Glomerular visceral epithelial cell (primary cell): ENCODE measurements at regions not wholly inside any gene's neighbourhood (a gene's known extent, or its start where the extent isn't known, plus 50 kb on each side); places are given as distances from the start of the nearest gene placed in this dataset.

ENCODE experiments used
- DNase-seq: peaks from one replicate; pipeline ENCODE4 v3.0.0-alpha.2; 2016; ENCODE audit errors: extremely low spot score

DNA sequence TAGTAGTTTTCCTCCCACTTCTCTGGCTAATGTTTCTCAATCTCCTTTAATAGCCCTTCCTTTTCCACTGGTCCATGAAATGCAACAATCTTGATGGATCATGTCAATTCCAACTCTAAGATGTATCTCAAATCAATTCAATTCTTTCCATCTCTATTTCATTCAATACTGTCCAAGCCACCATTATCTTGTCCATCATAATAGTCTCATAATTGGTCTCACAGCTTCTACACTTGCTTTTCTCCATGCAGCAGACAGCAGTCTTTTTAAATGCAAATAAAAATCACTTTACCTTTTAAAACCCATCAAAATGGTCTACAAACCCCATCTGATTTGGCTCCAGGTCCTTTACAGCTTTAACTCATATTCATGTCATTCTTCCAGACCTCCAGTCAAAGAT is 226.6 kb downstream of the EPHA4 start:
- DNase-seq: no peak

DNA sequence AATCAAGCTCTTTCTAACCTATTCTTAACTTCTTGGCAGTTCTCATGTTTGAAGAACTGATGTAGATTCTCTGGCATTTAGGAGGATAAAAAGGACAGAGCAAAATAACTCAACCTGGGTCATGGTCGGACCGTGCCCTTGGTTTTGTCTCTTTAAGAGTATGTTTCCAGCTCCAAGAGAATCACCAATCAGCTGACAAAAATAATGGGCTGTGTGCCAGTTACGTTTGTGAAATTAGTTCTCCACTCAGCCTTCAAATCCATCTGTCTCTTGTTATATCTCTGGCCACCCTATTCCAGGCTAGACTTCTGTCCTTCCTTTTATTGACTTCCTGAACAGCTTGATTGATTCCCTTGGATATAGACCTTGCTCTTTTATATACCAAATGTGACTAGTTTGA is 225.7 kb downstream of the EPHA4 start:
- no peak for DNase-seq

DNA sequence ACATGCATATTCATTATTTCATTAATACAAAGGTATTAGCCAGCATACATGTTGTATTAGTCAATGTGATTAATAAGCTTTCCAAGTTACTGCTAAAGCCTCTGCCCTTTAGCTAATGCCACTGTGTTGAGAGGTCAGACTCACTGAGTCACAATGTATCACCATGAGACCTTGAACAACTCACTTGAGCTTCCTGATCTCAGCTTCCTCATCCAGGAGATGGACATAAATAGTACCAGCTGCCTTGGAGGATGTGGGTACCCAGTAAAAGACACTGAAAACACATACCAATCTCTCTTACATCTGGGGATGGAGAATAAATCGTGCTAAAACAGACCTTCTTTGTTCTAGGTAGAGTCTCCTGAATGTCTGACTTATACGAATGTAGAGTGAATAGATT is 224.6 kb downstream of the EPHA4 start:
- no peak for DNase-seq

- no peak for DNase-seq
Measured at GRCh38 chr2:221350616-221351015, 221.5 kb downstream of the EPHA4 start.

- DNase-seq: no peak
Measured at GRCh38 chr2:221353201-221353600, 218.9 kb downstream of the EPHA4 start.

- DNase-seq: no peak
Measured at GRCh38 chr2:221360312-221360711, 211.8 kb downstream of the EPHA4 start.

DNA sequence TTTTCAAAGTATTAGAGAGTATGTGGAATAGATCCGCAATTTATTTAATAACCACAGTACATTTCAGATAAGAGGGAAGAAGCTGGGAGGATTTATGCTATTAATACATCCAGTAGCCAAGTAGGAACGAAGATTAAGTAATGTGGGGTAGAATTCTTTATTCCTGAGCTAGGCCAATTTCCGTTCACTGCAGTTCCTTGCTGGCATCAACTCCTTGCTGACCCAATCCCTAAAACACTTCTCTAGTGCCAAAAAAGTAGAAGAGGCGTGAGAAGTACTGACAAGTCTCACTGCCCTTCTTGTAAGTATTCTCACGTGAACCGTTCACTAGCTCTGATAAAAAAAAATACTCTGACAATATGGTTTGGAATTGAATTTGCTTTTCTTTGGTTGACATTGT is 211.4 kb downstream of the EPHA4 start:
- DNase-seq: no peak

- DNase-seq: no peak
Measured at GRCh38 chr2:221361633-221362032, 210.5 kb downstream of the EPHA4 start.

- no peak for DNase-seq
Measured at GRCh38 chr2:221364672-221365071, 207.4 kb downstream of the EPHA4 start.
